Panc1 (cell line): ENCODE measurements at regions not wholly inside any gene's neighbourhood (a gene's known extent, or its start where the extent isn't known, plus 50 kb on each side); places are given as distances from the start of the nearest gene placed in this dataset.

Source experiments
- ATAC-seq: fragments of 200-7000 bp; cut with Tn5 transposase; 2 replicates; pipeline ENCODE4 v1.9.1; 2020; ENCODE audit warnings: mild to moderate bottlenecking, moderate library complexity
- BruUV-seq: library from RNA; stranded (reverse); fragments of 400-500 nt; replicated peaks from 2 replicates; lab custom pipeline; 2021; lab: Mats Ljungman, UMichigan
- CTCF ChIA-PET: fragments of 300-600 bp; sonication (Branson Sonifier 250); formaldehyde crosslinking; loops from one replicate; lab custom pipeline; 2022; ENCODE audit warnings: antibody characterized with exemption; lab: Charles Lee
- POLR2A ChIA-PET: fragments of 300-600 bp; sonication (Branson Sonifier 250); formaldehyde crosslinking; loops from one replicate; lab custom pipeline; 2022; ENCODE audit warnings: antibody characterized with exemption; lab: Charles Lee
- DNase-seq: peaks from one replicate; pipeline ENCODE4 v3.0.0-alpha.2; 2010; ENCODE audit warnings: low read depth, low spot score
- H3K27ac ChIP-seq: 2 replicates; pipeline ENCODE4 v1.5.1; 2011; ENCODE audit warnings: mild to moderate bottlenecking, low read length, inconsistent platforms
- H3K27me3 ChIP-seq: fragments of 200-500 bp; sonication (Bioruptor generic); 2 replicates; pipeline ENCODE4 v1.6.0; 2014; ENCODE audit warnings: low read length, inconsistent platforms; ENCODE audit not compliant: control insufficient read depth, insufficient read depth
- H3K36me3 ChIP-seq: fragments of 200-500 bp; sonication (Bioruptor generic); 2 replicates; pipeline ENCODE4 v1.5.1; 2014; ENCODE audit warnings: inconsistent platforms, mild to moderate bottlenecking, low read length, moderate library complexity; ENCODE audit not compliant: control insufficient read depth, insufficient read depth
- H3K4me1 ChIP-seq: 2 replicates; pipeline ENCODE4 v1.5.1; 2011; ENCODE audit warnings: inconsistent platforms, mild to moderate bottlenecking, low read length, moderate library complexity; ENCODE audit not compliant: control insufficient read depth, insufficient read depth
- H3K4me3 ChIP-seq, 2 experiments: 2 replicates each; pipeline ENCODE4 v1.5.1; 2011 to 2012; ENCODE audit warnings: low read depth in 2 of 2, low read length in 2 of 2, mild to moderate bottlenecking in 2 of 2, inconsistent platforms in 1 of 2, moderate library complexity in 1 of 2
- H3K9me3 ChIP-seq: fragments of 200-500 bp; sonication (Bioruptor generic); 2 replicates; pipeline ENCODE4 v1.5.1; 2014; ENCODE audit warnings: low read depth, mild to moderate bottlenecking, inconsistent platforms, low read length, moderate library complexity; ENCODE audit not compliant: control insufficient read depth, insufficient read depth
- CTCF ChIP-seq: fragments of 450-650 bp; IDR thresholded peaks from 2 replicates; pipeline ENCODE4 v1.5.1; 2017; ENCODE audit warnings: mild to moderate bottlenecking
- POLR2AphosphoS5 ChIP-seq: IDR thresholded peaks from 2 replicates; pipeline ENCODE4 v1.6.1; 2012; ENCODE audit warnings: mild to moderate bottlenecking, low read depth, low read length, moderate library complexity
- SIN3A ChIP-seq: IDR thresholded peaks from 2 replicates; pipeline ENCODE4 v1.6.1; 2012; ENCODE audit warnings: low read depth, mild to moderate bottlenecking, low read length, moderate library complexity, borderline replicate concordance; ENCODE audit not compliant: insufficient read depth
- TCF7L2 ChIP-seq: IDR thresholded peaks from 2 replicates; pipeline ENCODE4 v1.6.1; 2011; ENCODE audit warnings: mild to moderate bottlenecking, low read depth, low read length, inconsistent platforms
- in situ Hi-C: cut with HindIII; loops from 2 replicates; pipeline ENCODE4 v1.10.0; 2016; ENCODE audit warnings: low sequenced_read_pairs, low pct_unique_long_range_greater_than_20kb
- intact Hi-C: fragments of 100-400 bp; cut with micrococcal nuclease; formaldehyde crosslinking; loops from one replicate; pipeline ENCODE4 v1.10.0; 2022; ENCODE audit not compliant: unreplicated experiment
- TF ChIP-seq, protein P1 (sequence below), 2 experiments: IDR thresholded peaks; 2 replicates each; pipeline ENCODE4 v1.6.1; 2011 to 2012; ENCODE audit warnings: low read depth in 2 of 2, control low read depth in 1 of 2, low read length in 1 of 2, mild to moderate bottlenecking in 1 of 2, moderate library complexity in 1 of 2; ENCODE audit not compliant: insufficient read depth in 1 of 2

DNA sequence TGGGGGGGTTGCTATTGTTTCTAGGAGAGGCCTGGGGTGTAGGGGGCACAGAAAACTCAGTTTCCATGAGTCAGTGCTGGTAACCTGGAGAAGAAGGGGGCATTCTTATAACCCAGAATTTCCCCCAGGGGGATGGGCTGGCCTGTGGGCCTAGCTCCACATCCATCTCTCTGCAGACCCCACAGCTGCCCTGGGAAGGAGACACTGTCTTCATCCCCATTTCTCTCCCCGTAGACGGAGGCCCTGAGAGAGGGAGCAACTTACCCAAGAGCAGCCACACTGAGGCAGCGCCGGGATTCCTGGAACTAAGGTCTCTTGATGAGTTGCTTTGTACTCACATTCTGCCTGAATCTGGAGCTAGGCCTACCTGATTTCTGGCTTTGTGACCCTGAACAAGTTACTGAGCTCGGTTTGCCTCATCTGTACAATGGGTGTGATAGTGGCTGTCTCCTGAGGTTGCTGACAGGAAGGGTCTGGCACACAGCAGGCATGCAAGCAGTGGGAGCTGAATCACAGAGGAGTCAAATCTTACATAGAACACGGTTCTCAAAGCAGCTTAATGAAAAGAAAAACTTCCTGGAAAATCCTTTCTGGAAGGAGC lies 55.0 kb upstream of the LCTL start:
- Histone ChIP-seq H3K27ac (peak overlapping the region; percentile 31), H3K36me3 (no peaks in the 10 kb centered on the region), H3K27me3 (no peaks in the 10 kb centered on the region), H3K9me3 (no peaks in the 10 kb centered on the region), H3K4me1 (peaks cover 45% of the 10 kb centered on the region), H3K4me3 (no peak overlapping the region)
- ATAC-seq = no peak
- in situ Hi-C loops (no loop called here), intact Hi-C loops (no loop called here)
- no peak for TF ChIP-seq POLR2AphosphoS5
- no peak for TF ChIP-seq CTCF
- TF ChIP-seq SIN3A = no peak
- no peak for TF ChIP-seq TCF7L2
- TF ChIP-seq, protein P1, sequence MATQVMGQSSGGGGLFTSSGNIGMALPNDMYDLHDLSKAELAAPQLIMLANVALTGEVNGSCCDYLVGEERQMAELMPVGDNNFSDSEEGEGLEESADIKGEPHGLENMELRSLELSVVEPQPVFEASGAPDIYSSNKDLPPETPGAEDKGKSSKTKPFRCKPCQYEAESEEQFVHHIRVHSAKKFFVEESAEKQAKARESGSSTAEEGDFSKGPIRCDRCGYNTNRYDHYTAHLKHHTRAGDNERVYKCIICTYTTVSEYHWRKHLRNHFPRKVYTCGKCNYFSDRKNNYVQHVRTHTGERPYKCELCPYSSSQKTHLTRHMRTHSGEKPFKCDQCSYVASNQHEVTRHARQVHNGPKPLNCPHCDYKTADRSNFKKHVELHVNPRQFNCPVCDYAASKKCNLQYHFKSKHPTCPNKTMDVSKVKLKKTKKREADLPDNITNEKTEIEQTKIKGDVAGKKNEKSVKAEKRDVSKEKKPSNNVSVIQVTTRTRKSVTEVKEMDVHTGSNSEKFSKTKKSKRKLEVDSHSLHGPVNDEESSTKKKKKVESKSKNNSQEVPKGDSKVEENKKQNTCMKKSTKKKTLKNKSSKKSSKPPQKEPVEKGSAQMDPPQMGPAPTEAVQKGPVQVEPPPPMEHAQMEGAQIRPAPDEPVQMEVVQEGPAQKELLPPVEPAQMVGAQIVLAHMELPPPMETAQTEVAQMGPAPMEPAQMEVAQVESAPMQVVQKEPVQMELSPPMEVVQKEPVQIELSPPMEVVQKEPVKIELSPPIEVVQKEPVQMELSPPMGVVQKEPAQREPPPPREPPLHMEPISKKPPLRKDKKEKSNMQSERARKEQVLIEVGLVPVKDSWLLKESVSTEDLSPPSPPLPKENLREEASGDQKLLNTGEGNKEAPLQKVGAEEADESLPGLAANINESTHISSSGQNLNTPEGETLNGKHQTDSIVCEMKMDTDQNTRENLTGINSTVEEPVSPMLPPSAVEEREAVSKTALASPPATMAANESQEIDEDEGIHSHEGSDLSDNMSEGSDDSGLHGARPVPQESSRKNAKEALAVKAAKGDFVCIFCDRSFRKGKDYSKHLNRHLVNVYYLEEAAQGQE (IDR thresholded peaks at IDR 0.05; ENCODE audit: insufficient read depth in 1 of 2, low read depth in 2 of 2, low read length in 1 of 2) = no peak
- no TSS peak for BruUV-seq
- CTCF ChIA-PET = interaction anchor here (0.7 to 1.2 kb wide), 3 partner anchors 14 to 231 kb away, joined by 3 read pairs; no protein-coding TSS in a partner anchor
- DNase-seq = no peak
- POLR2A ChIA-PET = interaction anchor here (0.5 kb wide), 1 partner anchor 65 kb away, joined by 9 read pairs; no protein-coding TSS in a partner anchor

DNA sequence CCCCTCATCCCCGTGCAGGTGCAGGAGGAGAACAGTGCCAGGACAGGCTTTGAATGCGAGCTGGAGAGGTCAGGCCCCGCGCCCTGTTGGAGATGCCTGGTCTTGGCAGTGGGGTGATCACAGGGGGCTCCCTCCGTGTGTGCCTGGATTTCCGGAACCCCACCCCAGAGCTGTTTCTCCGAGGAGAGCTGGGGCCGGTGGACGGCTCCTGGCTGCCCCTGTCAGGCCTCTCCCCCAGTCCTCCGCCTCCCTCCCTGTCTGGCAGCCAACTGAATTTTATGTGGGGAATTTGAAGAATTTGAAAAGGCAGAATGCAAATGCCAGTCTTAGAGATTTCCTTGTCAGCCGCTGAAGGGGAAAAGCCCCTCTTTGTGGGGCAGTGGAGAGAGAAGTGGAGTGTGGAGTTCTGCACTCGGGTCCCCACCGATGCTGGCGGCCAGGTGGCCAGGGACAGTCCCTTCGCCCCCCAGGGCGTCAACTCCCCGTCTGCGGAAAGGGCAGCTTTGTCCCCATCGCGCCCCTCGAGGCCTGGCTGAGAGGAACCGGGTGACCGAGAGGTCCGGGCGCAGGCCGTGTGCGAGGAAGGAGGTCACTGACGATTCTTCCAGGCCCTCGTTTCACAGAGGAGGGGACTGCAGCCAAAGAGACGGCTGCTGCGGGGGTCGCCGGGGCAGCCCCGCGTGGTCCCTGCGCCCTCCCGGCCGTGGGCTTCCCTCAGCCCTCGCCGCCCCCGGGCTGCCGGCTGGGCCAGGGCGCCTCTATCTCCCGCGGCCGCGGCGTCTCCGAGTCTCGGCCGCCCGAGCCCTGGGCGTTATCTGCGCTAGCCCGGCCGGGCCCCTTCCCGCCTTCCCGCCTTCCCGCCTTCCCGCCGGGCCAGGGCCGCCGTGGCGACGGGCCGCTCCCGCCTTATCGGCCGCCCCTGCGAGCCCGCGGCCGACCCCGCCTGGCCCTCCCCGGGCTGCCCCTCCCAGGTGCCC lies 56.0 kb upstream of the LCTL start:
- H3K27me3 ChIP-seq = no peaks in the 10 kb centered on the region
- BruUV-seq = no TSS peak
- intact Hi-C loops (no loop called here), in situ Hi-C loops (no loop called here)
- peaks cover 45% of the 10 kb centered on the region for H3K4me1 ChIP-seq
- ChIA-PET CTCF (interaction anchor here (0.7 to 1.2 kb wide), 3 partner anchors 13 to 230 kb away, joined by 3 read pairs; no protein-coding TSS in a partner anchor), POLR2A (no interaction called here)
- H3K9me3 ChIP-seq = no peaks in the 10 kb centered on the region
- DNase-seq (no peak), ATAC-seq (no peak)
- H3K36me3 ChIP-seq = no peaks in the 10 kb centered on the region
- no peak overlapping the region for H3K4me3 ChIP-seq
- peak overlapping the region; percentile 31 for H3K27ac ChIP-seq
- no peak for TF ChIP-seq TCF7L2
- no peak for TF ChIP-seq POLR2AphosphoS5
- TF ChIP-seq SIN3A = no peak
- TF ChIP-seq, protein P1 (IDR thresholded peaks at IDR 0.05; ENCODE audit: insufficient read depth in 1 of 2, low read depth in 2 of 2, low read length in 1 of 2) = no peak
- no peak for TF ChIP-seq CTCF
